Limb (tissue), 2 donors: ENCODE measurements at regions not wholly inside any gene's neighbourhood (a gene's known extent, or its start where the extent isn't known, plus 50 kb on each side); places are given as distances from the start of the nearest gene placed in this dataset.
"Not testable (repeated sequence)": the region's sequence is repeated elsewhere in the genome, so short reads cannot be mapped to it uniquely, and the experiment has no call there.

Experiments used
- DNase-seq, 2 donors: peaks; one replicate each; pipeline ENCODE4 v3.0.0-alpha.2; 2016; ENCODE audit errors: extremely low spot score in 2 of 2

- no peak for DNase-seq
Observed at GRCh38 chr18:71252351-71252865, 963.6 kb downstream of the SOCS6 start.

DNA sequence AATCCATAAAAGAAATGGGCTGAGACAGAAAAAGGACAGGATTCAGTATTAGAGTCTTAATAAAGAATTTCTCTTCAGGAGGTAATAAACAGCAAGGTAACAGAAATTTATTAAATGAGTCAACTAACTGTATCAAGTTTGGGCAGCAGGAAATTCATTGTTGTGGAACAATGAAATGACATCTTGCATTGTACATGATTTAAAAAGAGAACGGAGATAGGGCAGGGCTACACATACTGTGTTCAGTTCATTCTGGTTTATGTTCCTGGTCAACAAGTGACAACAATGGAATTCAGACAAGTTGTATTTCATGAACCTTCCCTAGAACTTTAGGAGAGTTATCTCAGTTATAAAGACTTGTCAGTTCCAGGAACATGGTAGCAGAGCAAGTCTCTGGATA is 961.3 kb downstream of the SOCS6 start:
- DNase-seq, result no peak

DNA sequence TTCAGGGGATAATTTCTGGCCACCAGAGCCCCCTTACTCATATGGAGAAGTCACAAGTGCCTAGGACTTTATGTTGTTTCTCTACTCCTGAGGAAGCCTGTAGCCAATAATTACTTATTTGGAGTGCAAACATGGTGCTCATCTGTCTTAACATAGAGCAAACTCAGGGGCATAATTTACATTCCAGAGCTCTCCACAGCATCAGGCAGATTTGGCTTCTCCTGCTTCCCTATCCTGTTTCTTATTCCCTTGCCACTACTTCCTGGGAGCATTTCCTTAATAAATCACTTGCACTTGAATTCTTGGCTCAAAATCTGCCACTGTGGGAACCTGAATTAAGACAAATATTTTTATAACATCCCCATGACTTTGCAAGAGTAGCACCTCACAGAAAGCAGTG is 960.9 kb downstream of the SOCS6 start:
- no peak for DNase-seq

GRCh38 chr18:71242981-71243380 is 954.1 kb downstream of the SOCS6 start:
- no peak for DNase-seq

DNA sequence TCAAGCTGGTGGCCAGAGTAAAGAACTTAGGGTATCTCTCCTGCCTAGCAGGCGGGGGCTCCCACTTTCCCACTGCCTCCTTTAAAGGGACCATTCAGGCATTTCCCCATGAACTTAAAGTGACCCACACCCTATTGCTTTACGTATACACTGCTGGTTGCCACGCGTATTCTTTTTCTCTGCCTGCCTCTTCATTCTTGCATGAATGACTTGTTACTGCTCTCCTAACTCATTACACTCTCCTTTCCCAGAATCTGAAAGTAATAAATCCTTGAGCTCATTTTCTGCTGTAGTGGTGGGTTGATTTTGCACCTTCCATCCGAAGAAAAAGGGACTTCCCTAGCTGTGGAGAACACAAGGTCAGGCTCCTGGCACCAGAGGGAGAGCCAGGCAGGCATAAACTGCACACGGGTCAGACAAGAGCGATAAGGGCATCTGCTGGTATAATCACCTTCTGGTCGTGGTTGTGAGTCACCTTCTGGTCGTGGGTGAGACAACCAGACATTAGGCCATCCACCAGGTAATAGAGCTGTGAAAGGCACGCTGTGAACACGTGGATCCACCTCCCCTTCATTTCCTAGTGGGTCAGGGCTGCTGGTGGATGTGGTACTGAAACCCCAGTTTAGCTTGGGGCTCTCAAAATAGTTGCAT is 950.3 kb downstream of the SOCS6 start:
- DNase-seq, result no peak

DNA sequence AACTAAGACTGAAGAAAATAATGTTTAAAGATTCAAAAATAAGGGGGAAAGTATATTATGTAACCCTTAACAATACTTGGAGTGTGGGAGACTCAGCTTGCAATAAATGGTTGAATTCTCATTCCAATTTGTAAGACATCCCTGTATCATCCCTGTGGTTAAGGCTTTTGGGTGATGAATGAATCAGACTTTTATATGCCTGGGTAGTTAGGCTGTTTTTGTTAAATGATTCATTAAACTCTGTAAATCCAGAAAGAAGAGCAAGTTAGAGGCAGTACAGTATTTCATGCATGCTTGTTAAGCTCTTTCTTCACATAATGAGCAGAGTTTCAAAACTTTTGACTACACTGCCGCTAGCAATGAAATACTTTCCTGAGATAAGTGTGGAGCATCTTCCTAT is 948.8 kb downstream of the SOCS6 start:
- no peak for DNase-seq

DNA sequence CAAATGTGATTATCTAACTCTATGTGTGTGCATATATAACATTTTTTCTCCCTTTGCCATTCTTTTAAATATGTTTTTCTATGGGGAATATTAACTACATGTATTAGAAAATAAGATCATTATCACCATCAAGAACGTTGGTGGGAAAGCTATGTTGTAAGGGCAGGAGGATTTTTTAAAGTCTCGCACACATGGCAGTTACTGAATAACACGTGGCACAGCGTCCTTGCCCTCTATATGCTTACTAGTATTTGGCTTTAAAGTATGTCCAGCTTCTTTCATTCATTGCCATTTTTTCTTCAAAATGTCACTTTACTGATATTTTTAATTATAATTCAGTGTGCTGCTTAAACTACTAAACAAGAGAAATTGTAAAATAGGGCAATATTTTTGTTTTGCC is 944.3 kb downstream of the SOCS6 start:
- no peak for DNase-seq

DNA sequence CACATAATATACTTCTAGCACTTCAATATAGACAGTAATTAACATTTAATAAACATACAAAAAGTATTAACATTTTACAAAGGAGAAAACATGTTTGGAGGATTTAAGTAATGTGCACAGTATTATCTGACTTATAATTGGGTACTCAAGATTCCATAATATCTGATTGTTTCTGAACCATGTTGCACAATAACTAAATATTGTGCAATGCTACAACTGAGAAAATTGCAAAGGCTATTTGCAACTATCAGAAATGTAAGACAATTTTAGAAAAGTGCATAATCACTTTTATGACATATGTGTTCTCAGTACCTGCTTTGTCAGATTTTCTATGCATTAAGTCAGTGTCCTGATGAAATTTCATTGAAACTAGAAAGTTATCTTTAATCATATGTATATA is 934.6 kb downstream of the SOCS6 start:
- no peak for DNase-seq

- DNase-seq, result no peak
Observed at GRCh38 chr18:71221405-71221804, 932.6 kb downstream of the SOCS6 start.

GRCh38 chr18:71212739-71213138 is 923.9 kb downstream of the SOCS6 start:
- DNase-seq, result not testable (repeated sequence)

GRCh38 chr18:71212222-71212621 is 923.4 kb downstream of the SOCS6 start:
- DNase-seq, result no peak

- DNase-seq, result no peak
Observed at GRCh38 chr18:71209944-71210343, 921.1 kb downstream of the SOCS6 start.

DNA sequence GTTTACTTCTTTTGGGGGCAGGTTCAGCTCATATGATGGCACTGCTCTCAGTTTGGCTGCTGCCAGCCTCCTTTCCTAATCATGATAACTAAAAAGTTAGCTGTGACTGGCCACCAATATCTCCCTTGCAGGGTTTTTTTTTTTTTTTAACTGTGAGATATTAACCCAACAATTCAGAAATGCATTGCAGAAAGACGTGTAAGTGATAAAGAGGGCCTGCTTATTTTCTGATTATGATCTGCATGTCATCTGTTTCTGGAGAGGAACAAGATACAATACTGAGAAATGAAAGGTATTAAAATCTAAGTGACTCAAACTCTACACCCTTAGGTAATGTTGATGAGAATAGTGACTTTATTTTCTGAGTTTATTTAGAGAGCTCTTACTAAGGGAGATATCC is 905.6 kb downstream of the SOCS6 start:
- DNase-seq, result no peak

- no peak for DNase-seq
Observed at GRCh38 chr18:71189581-71189980, 900.7 kb downstream of the SOCS6 start.

GRCh38 chr18:71168557-71169145 is 879.8 kb downstream of the SOCS6 start:
- DNase-seq, result no peak

DNA sequence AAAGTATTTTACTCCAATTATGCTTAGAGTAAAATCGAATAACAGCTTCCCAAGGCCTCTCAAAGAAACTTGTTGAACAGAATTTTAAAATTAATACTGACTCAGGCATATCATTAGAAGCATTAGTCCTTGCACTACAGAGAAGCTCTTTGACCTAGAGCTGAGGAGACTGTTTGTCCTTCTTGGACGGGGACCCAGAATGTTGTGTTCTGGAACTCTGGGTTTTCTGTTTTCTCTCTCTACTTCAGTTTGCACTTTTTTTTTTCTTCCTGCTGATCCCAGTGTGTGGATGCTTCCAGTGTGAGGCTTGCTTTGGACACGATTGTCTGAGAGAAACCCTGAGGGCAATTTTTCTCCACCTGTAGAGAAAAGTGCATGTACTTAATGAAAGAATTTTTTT is 847.6 kb downstream of the SOCS6 start:
- no peak for DNase-seq

DNA sequence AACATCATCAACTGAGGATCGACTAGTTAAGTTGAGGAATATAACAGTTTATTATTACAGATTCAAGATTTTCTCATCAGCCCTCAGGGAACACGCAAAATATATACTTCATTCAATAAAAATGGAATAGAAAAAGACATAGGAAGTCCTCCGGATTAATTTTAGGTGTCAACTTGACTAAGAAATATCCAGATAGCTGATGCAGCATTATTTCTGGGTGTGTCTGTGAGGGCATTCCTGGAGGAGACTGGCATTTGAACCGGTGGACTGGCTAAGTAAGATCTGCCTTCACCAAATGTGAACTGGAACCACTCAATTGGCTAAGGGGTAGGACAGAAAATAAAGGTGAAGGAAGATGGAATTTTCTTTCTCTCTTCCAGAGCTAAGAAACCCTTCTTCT is 845.3 kb downstream of the SOCS6 start:
- no peak for DNase-seq

GRCh38 chr18:71131918-71132317 is 843.1 kb downstream of the SOCS6 start:
- no peak for DNase-seq

- DNase-seq, result no peak
Observed at GRCh38 chr18:71130351-71130750, 841.5 kb downstream of the SOCS6 start.

DNA sequence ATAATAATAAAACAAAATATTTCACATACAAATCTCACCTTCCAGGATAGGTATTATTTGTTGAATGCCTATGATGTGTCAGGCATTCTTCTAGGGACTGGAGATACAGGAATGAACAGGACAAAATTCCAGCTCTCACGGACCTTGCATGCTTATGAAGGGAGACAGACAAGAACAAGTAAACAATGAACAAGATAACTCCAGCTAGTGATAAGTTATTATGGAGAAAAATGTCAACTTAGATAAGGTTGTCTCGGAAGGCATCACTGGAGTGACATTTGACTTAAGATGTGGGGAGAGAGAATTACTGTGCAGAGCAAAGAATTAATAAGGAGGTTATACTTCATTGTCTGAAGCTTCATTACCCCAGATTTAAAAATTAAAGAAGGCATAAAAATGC is 836.7 kb downstream of the SOCS6 start:
- no peak for DNase-seq

DNA sequence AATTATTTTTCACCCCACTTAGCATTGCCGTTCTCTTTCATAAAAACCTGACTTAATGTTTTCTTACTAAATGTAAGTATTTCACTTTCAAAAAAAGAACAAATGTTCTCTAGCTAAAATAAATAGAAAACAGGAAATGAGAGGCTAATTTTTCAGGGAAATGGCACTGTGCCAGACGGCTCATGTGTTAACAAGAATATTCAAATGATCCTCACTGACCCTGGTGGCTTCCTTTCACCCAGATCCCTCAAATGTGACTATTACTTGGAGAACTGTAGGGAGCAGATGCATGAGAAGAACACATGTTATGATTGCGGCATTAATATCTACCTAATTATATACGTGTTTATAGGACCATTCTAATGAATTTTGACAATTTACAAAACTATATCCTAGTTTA is 827.7 kb downstream of the SOCS6 start:
- no peak for DNase-seq

GRCh38 chr18:71115261-71115660 is 826.4 kb downstream of the SOCS6 start:
- no peak for DNase-seq

DNA sequence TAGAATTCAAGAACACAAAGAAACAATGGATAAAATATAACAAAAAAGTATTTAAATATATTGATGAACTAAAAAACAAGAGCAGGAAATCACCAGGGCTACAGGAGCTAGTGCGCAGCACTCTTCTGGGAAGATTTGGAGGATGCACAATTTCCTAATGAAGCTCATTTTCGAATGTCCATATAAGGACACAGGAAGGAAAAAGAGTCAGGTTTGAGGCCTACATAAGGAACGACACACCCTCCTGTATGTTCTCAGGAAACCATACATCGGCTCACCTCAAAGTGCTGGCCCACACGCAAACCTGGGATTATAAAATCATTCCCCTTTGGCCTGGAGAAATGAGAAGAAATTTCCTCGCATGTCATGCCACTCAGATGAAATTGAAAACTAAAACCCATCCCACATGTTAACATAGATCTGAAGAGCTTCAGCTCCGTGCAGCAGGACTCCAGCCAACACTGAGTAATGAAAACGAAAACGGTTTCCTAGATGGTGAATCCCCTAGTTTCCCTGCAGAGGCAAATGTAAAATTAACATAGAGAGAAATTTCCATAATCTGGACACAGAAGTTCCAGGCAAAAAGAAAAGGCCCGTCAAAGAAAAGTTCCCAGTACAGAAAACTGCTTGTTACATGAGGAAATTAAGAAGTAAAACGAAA is 825.8 kb downstream of the SOCS6 start:
- no peak for DNase-seq
